SK-N-DZ (cell line): ENCODE measurements at regions not wholly inside any gene's neighbourhood (a gene's known extent, or its start where the extent isn't known, plus 50 kb on each side); places are given as distances from the start of the nearest gene placed in this dataset.
"Not testable (repeated sequence)": the region's sequence is repeated elsewhere in the genome, so short reads cannot be mapped to it uniquely, and the experiment has no call there.

Source experiments
- DNase-seq: peaks from one replicate; pipeline ENCODE4 v3.0.0-alpha.2; 2015; ENCODE audit warnings: low spot score

DNA sequence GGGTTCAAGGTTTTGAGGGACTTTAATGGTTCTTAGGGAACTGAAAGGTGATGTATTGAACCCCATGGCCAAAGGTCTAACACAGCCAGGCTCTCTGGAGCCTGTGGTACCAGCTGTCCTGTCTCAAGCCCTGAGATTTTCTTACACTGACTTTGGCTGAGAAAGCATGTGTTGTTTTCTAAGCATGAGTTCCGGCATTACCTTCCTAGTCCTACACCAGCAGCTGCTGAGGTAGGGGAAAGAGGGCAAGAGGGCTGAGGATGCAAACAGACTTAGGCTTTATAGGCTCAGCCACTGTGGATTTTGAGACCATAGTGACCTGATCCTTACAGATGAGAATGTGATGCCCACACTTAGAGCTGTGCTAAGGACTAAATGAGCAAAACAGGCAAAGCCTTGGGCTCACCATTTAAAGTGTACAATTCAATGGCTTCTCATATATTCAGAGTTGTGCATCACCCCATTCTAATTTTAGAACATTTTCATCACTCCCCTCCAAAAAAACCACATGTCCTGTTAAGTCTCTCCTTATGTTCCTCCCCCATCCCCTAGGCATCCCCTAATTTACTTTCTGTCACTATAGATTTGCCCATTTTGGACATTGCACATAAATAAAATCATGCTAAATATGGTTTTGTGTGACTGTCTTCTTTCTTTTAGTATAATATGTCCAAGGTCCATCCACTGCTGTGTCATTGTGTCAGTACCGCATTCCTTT, 99.7 kb upstream of the OTOS start:
- DNase-seq = no peak

DNA sequence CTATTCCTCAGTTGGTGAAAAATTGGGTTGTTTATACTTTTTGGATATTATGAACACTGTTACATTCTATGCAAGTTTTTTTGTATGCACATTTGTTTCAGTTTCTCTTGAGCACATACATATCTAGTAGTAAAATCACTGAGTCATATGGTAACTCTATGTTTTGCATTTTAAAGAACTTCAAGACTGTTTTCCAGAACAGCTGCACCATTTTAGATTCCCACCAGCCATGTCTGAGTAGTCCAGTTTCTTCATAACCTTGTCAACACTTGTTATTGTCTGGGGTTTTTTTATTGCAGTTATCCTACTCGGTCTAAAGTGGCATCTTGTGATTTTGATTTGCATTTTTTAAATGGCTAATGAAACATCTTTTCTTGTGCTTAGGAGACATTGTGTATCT, 100.3 kb upstream of the OTOS start:
- no peak for DNase-seq

DNA sequence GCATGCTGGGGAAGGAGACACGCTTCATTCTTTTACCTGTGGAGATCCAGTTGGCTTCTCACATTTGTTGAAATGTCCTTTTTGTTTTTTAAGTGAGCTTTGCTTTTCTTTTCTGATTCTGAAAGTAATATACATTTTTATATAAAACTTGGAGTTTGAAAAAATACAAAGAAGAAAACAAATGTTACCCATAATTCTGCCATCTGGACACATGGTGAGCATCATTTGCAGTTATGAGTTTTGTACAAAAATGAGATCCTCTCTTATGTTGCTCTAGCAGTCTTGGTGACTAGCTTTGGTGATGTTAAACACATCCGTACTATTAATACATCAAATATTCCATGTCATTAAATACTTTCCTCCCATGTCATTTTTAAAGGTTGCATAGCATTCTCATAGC, 101.1 kb upstream of the OTOS start:
- no peak for DNase-seq

DNA sequence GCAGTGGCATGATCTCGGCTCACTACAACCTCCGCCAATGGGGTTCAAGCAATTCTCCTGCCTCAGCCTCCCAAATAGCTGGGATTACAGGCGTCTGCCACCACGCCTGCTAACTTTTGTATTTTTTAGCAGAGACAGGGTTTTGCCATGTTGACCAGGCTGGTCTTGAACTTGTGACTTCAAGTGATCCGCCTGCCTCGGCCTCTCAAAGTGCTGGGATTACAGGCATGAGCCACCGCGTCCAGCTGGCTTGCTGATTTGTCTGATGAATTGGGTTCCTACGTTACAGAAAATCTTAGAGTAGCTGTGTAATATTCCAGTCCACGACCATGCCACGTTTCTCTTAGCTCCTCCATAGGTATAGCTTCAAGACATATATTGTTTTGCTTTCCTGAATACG, 102.6 kb upstream of the OTOS start:
- not testable (repeated sequence) for DNase-seq

DNA sequence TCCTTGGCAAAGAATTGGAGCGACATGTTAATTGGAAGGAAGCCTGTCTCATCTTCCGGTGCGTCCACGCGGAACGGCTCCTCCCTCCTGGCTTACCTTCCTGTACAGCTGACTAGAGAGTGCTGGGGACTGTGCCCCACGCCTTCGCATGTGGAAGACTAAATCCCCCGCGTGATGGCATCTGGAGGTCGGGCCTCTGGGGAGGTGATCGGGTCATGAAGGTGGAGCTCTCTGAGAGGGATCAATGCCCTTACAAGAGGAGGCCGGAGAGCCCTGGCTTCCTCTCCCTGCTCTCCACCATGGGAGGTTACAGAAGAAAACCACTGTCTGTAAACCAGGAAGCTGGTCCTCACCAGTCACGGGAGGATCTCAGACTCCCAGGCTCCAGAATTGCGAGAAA, 104.1 kb upstream of the OTOS start:
- no peak for DNase-seq

DNA sequence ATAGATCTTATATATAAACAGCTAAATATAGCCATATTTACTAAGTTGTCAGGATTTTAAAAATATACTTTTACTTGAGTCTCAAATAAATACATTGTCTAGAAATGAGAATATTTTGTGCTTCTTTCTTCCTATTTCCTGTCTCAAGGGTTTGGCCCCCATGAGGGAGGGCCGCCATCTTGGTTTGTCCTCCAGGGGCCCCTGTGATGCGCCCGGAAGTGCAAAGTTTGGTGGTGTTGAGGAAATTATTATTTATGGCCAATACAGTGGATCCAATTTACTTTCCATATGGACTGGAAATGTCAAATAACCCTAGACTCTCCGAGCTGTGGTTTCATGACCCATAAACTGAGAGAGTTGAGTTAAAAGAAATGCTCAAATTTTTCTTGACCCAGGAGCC, 104.7 kb upstream of the OTOS start:
- DNase-seq = no peak

DNA sequence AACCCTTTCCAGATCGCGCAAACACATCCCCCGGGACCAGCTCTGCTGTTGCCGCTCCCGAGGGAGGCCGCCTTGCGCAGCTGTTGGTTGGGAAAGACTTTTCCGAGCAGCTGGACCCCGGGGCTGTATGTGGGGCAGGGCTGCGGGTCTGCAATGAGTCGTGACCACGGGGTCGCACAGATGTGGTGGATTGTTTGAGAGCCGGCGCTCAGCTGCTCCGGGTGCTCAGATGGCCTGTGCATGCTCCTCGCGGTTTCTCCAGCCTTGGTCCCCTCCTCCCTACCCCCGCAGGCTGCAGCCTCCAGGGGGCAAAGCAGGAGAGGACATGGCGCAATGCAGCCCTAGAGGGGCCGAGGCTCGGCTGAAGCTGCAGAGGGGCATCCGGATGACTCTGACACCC, 105.2 kb upstream of the OTOS start:
- peak; percentile 47 for DNase-seq

DNA sequence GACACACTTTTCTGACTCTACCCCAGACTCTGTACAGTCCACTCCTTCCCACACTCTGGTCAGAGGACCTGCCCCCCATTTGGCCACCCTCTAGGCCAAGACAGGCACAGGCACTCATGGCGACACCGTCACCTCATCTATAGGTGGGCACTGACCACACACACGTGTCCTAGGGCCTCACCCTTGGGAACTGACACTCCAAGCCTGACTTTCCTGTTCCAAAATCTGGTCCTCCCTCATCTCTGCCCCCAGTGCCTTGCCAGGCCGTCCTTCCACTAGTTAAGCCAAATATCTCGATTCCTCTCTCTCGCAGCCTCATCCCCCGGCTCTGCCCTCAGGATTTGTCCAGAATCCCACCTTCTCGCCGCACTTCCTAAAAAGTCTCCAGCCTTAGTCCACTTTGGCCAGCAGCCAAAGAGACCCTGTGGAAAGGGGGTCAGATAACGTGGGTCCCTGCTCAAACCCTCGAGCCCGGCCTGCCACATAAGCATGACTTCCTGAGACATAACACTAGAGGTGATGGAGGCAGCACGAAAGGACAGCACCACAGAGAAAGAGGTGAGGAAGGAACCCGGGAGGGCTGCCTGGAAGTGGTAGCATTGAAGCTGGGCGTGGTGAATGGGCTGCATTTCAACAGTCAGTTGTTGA, 105.8 kb upstream of the OTOS start:
- no peak for DNase-seq

DNA sequence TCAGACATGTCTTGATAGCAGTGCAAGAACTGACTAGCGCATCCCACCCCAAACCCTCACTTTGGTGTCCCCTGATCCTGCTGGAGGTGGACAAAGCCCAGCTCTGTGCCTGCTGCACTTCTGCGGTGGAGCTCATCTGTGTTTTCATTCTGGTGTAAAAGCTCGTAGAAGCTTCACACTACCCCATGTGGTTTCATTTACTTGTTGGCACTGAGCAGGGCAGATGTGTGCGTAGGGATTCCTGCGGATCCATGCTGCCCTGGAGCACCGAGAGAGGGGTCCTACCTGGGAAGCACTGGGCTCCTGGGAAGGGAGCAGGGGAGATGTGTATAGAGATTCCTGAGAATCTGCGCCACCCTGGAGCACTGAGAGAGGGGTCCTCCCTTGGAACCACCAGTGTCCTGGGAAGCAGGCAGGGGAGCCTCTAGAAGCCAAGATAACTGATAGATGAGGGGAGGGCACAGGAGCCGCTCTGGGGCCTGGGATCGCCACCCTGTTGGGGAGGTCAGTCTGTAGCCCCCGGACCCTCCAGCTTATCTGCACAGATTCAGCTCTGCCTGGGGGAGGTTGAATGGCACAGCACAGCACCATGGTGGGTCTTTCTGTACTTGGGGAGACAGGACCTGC, 106.9 kb upstream of the OTOS start:
- no peak for DNase-seq

DNA sequence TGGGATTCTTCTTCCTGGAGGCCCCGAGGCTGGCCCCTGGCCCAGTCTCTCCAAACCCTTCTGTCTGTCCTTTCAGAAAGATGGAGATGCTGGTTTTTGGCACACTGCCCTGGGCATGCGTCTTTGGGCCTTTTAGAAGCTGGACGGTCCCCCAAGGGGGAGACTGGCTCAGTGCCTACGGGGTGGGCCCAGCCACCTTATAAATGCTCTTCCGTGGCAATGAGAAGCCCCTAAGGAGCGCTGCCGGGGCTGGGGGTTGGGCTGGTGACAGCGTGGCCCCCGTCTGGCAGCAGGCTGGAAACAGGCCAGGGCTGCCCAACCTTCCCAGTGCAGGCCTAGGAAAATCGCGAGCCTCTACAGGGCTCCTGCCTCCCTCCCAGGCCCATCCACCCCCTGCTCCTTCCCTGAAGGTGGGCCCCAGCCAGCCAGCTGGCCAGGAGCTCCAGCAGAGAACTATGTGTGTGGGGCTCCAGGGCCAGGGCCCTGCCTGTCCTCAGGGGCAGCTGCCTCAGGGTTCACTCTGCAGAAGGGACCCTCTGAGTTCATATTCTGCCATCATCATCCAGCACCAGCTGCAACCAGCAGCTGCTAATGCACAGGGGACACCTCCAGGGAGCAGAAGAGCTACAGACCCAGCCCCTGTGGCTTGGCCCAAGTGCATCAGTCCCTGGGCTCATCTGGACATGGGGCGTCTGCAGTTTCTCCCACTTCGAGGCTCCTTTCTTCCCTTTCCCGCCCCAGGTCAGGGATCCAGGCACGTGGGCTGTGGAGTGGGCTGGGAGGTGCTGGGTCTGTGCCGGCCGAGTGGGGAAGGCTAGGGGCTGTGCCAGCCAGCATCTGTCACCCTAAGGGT, 107.6 kb upstream of the OTOS start:
- DNase-seq = no peak

DNA sequence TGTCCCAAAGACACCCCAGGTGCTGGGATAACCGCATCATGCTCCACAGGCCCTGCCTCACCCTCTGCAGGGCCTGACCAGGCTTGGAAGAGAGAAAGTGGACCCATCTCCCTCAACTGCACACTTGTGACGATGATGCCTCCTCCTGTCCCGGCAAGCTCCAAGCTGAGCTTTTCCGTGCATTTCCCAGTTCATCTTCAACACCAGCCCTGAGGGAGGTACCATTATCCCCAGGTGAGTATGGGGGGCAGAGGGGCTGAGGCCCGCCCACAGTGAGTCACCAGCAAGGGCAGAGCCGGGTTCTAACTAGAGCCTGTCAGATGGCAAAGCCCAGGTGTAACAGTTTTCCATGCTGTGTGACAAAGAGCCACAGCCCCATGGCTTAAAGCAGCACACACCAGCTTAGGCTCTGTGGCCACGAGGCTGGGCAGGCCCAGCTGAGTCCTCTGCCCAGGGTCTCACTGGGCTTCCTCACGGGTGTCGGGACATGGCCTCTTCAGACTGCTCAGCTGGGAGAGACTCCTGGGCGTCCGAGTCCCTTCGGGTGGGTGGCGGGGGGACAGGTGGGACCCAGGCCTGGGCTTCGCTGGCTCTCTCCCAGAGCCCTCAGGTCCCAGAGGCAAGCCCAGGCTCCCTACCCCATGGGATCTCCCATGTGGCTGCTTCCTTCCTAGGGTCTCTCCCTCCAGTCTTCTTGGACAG, 108.4 kb upstream of the OTOS start:
- no peak for DNase-seq

DNA sequence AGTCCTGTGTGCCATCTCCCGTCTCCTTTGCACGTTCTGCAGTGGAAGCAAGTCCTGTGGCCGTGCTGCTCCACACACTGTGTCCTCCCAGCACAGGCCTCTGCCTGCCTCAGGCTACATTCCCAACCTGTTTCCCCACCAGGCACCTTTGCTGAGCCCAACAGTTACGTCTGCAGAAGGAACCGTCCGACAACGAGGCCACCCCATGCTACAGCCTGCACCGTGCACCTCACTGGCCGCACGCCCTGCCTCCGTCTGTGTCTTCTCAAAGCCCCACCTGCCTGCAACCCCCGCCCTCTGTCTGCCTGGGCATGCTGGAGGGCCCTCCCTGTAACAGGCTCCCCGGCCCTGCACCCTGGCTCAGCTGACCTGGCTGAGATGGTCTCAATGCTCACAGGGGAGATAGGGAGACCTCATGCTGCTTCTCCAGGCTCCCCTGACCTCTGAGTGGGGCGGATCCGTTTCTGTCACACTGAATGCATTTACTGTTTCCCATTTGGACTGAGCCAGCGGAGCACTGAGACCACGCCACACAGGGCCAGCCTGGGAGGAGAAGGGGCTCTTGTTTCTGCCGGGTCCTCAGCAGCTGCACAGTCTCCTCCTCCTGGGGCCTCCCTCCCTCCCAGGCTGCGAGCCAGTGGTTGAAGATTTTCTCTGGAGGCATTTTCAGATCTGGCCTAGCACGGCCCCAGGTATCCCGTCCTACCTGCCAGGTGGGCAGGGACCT, 109.1 kb upstream of the OTOS start:
- DNase-seq = no peak

DNA sequence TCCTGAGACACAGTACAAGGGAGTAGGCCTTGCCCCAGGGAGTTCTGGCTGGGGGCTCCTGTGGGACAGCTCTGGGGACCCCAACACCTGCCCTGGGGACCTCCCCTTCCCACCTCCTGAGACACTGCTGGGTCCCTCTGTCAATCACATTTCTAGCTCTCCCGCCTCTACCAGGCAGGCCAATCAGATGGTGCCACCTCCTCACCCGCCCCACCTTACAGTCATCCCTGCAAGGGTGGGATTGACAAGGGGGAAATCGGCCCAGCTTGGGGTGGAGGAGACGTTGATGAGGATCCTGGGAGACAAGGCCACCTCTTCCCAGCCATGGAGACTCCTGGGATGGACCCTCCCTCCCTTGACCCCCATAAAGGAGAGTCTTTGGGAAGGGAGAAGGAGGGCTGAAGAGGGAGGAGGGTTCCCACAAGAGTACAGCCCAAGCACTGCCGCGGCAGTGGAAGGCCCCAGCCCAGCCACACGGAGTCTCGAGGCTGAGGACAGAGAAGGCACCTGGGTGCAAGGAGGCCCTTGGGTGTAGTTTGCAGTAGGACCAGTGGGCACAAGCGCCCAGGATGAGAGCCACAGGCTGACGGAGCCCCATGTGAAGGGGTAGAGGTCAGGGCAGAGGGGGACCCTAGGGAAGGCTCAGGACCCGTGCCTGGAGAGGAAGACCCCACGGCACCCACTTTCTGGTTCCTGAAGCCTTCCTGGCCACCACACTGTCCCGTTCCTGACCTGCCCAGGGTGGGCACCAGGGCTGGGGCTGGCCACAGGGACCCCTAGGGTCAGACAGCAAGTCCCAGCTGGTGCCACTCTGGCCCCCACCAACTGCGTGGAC, 109.9 kb upstream of the OTOS start:
- no peak for DNase-seq

DNA sequence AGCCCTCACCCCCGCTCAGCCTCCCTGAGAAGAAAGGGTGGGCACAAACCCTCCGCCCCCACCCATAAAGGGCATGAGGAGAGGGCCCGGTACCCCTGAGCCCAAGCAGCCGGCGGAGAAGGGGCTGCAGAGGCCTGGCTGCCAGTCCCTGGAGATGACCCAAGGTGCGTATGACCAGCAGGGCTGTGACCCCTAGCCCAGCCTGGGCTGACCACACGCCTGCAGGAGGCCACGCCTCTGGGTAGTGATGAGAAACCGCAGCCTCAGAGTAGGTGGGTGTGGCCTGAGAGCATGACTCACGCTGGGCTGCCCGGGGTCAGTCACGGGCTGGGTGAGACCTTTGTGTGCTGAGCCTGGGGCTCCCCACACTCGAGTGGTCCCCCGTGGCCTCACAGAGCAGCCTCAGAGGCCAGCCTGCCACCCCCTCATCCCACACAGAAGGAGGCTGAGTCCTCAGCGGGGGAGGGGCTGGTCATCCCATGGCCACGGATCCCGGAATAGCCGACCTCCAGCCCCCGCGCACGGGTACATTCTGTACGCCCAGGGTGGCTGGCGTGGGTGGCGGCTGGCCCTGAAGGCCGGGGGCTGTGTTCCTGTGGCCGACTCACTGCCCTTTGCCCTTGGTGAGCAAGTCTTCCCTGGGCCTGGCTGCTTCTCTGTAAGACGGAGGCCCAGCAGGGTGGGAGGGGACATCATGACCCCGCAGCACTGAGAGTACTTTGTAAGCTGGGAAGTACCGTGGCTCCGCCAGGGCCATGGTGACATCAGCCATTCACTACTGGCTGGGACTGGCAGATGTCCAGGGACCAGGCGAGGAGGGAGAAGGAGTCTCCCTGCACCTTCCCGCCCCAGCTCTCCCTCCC, 110.8 kb upstream of the OTOS start:
- peak; percentile 49 for DNase-seq

DNA sequence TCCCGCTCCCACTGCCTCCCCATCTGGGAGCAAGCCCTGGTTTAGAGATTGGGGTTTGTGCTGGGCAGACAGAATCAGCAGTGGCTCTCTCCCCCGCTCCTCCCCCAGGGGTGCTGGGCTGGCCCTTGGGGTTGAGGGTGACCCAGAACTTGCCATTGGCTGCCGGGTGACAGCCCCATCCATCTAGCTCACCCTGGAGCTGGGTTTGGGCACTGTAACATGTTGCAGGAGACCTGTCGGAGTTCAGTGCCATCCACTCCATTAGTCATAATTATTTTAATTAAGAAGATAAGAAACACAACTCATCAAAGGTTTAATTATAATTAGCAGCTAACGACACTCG, 111.4 kb upstream of the OTOS start:
- no peak for DNase-seq

DNA sequence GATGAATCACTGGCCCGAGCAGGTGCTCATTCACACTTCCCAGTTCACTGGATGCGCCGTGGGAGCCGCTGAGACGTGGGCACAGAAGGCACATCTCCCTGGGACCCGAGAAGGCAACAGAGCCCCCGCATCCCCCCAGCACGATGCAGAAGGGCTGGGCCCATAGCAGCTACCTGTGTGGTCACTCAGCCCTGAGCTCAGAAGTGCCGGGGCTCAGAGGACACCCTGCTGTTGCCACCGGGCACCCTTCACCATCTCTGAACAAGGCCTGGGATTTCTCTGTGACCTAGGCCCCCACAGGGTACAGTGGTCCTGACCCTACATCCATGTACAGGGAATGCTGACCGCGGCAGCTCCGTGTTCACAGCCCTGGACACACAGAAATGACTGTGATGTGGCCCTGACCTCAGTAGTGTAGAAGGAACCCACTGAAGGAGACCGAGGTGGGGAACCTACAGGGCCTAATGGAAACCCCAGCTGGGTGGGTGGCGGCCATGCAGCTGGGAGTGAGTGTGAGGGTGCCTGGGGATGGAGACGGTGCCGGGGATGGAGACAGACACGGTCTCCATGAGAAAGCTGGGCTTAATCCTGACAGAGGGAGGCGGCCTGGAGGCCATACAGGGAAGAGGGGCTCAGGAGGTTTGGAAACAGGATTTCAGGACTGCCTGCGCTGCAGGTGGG, 111.9 kb upstream of the OTOS start:
- DNase-seq = no peak

DNA sequence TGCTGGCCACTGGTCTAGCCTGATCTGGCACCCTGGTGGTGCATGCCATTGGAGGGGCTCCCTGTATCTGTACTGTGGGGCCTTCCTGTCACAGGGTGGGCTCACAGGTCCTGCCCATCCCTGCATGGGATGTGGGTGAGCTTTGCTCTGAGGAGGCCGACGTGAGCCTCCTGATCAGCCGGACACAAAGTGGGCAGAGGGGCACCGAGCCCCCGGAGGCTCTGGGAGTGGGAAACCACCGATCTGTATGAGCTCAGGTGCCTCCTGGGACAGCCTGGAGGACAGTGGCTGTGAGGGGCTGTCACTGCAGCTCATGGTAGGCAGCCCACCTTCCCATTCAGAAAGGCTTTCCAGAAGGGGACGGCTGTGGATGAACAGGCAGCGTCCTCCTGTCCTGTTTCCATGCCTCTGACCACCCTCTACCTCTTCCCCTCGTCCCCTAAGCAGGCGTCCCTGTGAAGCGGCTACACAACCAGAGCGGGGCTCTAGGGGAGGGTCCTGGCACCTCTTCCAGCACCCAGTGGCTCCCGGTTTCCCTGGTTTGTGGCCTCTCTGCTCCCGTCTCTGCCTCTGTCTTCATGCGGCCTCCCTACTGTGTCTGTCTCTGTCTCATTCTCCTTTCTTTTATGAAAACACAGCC, 112.5 kb upstream of the OTOS start:
- no peak for DNase-seq

DNA sequence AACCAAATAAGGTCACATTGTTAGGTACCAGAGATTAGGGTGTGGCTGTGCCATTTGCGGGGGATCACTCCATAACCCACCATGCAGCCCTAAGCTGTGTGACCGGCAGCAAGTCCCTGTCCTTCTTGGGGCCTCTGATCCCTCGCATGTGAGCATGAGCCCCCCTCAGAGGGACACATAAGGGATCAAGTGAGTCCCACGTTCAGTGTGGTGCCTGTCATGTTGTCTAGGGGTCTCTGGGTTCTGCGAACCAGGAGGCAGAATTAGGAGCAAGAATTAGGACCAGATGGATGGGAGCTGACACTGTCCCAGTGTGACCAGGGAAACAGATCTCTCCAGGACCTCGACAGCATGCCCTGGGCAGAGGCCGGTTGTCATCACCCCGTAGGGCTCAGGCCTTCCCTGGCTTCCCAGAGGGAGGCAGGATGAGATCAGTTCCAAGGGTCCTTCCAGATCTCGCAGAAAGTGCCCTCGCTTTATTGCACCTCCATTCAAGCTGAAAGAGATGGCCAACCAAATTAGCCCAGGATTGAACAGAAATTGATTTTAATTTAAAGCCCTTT, 113.2 kb upstream of the OTOS start:
- no peak for DNase-seq
